ENCODE measurements at regions not wholly inside any gene's neighbourhood (a gene's known extent, or its start where the extent isn't known, plus 50 kb on each side); places are given as distances from the start of the nearest gene placed in this dataset.
"Not testable (repeated sequence)": the region's sequence is repeated elsewhere in the genome, so short reads cannot be mapped to it uniquely, and the experiment has no call there.

DNA sequence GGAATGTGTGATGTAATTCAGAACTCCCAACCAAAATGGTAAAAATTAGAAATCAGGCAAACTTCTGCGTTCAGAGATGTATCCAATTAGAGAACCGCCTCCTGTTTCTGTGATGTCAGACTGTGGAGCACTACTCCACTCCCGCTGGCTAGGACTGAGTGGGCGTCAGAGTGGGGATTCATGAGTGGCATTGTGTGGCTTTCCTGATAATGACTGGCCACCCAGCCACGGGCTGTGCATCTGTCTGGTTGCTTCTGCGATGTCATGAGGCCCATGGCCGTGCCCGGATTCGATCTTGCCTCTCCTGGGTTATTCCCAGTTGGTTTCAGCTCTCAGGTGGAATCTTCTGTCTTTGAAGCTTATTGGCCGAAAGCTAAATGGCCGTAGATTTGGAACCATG is 87.1 kb upstream of the KCNA1 start:
- no peak for DNase-seq (ENCODE audit: low spot score)

DNA sequence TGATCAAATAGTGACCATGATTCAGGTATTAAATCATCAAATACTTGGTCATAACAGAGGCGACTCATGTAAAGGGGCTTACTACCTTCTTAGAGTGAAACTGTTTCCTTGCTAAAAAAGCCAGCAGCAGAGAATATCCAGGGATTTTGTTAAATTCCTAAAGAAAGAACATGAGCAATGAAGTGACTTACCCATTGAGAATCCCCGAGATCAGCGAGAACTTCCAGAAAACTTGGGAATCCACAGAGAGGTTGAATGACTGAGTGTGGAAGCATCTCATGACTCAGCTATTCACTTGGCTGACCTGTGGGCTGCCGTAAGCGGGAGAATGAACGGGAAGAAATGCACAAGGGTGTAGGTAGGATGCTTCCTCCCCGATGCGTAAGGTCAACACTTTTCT is 85.3 kb upstream of the KCNA1 start:
- DNase-seq (ENCODE audit: low spot score) = no peak

GRCh38 chr12:4825011-4825858 is 84.5 kb upstream of the KCNA1 start:
- no peak for DNase-seq (ENCODE audit: low spot score)

DNA sequence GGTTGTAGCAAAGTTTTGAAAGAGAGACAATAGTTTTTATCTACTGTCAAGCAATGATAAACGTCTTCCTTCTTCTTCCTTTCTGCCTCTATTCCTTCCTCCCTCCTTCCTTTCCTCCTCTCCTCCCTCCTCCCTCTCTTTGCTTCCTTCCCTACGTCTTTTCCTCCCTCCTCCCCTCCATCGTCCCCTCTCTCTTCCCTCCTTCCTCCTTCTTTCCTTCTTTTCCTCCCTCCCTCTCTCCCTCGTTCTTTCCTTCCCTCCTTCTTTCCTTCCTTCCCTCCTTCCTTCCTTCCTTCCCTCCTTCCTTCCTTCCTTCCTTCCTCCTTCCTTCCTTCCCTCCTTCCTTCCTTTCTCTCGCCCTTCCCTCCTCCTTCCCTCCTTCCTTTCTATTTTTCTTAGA is 82.8 kb upstream of the KCNA1 start:
- no peak for DNase-seq (ENCODE audit: low spot score)

GRCh38 chr12:4828176-4828575 is 81.5 kb upstream of the KCNA1 start:
- no peak for DNase-seq (ENCODE audit: low spot score)

DNA sequence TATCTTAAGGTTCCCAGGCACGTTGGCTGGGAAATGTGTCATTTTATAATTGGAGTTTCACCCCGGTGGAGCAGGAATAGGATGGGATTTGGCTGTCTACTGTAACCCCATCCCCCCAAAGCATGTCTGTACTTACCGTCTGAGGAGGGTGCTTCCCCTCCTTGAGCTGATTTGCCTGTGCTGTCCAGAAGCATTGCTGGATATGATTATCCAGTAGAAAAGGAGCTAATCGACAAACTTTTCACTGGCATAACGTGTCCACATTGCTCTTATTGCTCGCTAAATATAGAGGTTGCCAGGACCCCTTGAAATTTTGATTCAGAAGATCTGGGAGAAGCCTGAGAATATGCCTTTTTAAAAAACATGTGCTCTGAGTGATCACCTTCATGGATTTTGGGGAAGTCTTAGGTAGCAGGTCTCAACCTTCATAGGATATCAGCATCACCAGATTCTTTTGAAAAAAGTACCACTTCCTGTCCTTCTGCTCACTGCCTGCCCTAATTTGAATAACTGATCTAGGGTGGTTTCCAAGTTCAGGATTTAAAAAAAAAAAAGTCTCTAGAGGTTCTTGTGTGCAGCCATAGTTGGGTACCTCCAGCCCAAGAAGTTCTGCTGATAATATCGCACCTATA is 80.4 kb upstream of the KCNA1 start:
- DNase-seq (ENCODE audit: low spot score) = no peak

GRCh38 chr12:4829793-4830162 is 79.9 kb upstream of the KCNA1 start:
- no peak for DNase-seq (ENCODE audit: low spot score)

- no peak for DNase-seq (ENCODE audit: low spot score)
Measured at GRCh38 chr12:4830556-4831210, 79.0 kb upstream of the KCNA1 start.

GRCh38 chr12:4833053-4833452 is 76.7 kb upstream of the KCNA1 start:
- DNase-seq (ENCODE audit: low spot score) = no peak

DNA sequence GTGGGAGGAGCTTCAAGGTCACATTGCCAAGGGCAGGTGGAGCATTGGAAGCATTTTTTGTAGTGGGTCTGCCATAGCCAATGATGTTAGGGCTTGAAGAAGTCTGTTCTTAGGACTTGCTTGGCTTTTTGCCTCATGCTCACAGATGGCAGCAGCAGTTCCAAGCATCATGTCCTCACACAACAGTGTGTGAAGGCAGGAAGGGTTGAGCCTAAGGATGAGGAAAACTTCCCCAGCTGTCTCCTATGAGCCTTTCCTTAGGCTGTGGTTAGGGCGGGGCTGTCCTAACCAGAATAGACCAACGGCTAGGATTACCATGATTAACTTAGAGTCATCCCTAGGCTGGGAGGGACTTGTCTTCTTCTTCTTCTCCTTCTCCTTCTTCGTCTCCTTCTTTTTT is 76.2 kb upstream of the KCNA1 start:
- no peak for DNase-seq (ENCODE audit: low spot score)

DNA sequence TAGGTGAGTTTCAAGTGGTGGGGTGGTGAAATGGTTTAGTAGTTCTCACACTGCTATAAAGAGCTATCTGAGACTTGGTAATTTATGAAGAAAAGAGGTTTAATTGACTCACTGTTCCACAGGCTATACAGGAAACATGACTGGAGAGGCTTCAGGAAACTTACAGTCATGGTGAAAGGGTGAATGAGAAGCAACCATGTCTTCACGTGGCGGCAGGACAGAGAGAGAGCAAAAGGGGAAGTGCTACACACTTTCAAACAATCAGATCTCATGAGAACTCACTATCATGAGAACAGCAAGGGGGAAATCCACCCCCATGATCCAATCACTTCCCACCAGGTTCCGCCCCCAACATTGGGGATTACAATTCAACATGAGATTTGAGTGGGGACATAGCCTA is 67.3 kb upstream of the KCNA1 start:
- DNase-seq (ENCODE audit: low spot score) = not testable (repeated sequence)

- no peak for DNase-seq (ENCODE audit: low spot score)
Measured at GRCh38 chr12:4843907-4844306, 65.8 kb upstream of the KCNA1 start.

DNA sequence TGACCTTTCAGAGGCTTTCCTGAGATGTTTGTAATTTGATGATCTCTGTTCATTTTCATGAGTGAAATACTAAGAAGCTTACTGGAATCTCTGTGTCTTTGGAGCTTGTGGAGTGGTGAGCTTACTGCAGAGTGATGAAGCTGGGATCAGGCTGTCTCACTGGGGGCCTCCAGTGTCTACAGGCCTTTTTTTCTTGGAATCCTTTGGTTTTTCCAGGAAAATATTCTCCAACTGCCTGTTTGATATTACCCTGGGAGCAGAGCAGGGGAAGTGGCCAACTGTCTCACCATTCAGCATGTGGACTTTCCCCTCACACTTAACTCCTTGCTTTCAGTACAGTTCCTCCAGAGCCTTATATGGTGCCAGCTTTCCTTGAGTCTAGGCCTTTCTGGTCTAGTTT is 62.0 kb upstream of the KCNA1 start:
- DNase-seq (ENCODE audit: low spot score) = no peak

DNA sequence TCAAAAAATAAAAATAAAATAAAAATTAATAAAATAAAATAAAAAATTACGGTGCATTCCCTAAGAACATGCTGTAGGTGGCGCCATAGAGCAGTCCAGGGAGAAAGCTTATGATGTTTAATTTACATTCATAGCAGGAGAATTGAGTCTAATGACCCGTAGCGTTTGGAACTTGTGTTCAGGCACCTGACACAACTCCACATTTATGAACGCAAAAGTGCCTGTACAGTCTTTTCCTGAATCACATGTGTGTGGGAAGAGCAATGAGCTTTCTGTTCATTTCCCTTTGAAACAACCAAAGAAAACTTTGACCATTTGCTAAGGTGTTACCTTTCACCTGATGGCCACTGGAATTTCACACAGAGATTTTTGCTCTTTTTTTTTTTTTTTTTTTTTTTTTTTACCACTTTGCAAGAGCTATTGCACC is 60.6 kb upstream of the KCNA1 start:
- DNase-seq (ENCODE audit: low spot score) = no peak

DNA sequence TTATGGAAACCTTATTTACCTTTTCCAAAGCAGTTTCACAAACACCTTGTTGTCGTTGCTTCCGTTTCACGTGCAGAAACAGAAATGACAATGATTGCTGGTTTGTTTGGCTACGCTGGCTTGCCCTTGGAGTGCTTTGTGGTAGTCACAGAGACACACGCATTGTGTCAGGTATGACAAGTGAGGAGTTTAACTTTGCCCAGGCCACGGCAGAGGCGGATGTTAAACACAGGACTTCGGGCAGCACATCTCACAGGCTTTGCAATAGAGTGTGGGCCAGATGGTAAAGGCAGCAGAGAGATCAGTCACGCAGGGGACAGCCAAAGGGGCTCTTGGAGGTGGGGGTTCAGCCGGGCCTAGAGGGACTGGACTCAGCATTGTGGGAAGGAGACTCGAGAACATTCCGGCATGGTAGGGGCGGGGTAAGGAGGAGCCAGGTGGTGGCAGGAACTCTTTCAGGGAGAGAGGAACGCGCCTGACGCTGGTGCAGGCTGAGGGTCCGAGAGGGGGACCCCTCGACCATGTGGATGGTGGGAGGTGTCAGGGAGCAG is 59.8 kb upstream of the KCNA1 start:
- DNase-seq (ENCODE audit: low spot score) = no peak

DNA sequence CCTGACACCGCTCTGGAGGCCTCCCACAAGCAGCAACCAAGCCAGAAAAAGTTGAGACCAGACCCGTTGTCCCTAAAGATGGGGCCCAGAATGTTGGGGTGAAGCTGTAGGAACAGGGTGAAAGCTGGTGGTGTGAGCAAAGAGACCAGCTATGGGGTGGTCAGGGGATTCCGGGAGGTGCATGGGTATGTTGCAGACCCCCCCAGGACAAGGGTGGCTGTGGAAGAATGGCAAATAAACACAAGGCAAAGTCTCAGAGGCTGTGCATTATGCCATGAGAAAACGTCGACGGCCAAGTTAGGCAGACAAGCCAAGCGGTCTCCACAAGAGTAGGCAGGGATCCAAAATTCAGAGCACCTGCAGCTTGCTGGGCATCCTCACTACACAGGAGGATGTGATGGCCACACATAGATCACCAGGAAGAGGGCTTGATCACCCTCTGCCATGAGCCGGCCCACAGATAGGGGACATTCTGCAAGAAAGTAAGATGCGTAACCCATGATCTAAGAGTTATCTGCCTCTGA is 58.8 kb upstream of the KCNA1 start:
- no peak for DNase-seq (ENCODE audit: low spot score)

GRCh38 chr12:4852308-4852707 is 57.4 kb upstream of the KCNA1 start:
- DNase-seq (ENCODE audit: low spot score) = no peak

GRCh38 chr12:4852911-4853310 is 56.8 kb upstream of the KCNA1 start:
- no peak for DNase-seq (ENCODE audit: low spot score)

- peak; percentile 80 for DNase-seq (ENCODE audit: low spot score)
Measured at GRCh38 chr12:4855121-4855924, 54.4 kb upstream of the KCNA1 start.

- no peak for DNase-seq (ENCODE audit: low spot score)
Measured at GRCh38 chr12:4856596-4856995, 53.1 kb upstream of the KCNA1 start.

DNA sequence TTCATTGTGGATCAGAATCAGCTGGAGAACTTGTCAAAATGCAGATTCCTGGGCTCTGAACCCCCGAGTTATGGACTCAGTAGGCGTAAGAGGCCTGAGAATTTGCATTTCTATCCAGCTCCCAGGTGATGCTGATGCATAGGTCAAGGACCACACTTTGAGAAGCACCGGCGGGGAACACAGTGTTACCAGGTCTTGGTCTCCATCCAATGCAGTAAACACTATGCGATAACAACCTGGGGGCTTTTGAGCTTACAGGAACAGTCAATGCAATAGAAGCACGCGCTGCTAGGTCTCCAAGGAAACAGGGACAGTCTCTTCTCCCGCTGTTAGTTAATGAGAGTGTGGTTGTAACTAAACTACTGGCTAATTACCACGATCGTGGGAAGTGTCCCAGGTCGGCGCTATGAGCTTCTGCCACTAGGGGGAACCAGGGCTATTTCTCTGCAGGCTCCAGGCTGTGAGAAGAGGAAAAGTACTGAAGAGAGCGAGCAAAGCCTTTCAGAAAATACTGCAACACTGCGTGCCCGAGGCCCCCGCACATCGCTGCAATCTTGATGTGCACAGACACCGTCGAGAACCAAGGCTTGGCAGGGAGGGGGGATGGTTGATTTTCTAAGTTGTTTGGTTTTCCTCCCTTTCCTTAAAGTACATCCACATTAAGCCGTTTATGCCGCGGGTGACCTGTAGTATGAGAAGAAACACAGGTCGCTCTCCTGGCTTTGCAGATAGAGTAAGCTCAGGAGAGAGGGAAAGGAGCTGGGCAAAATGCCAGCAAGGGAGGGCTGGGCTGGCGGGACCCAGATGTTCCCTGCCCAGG is 52.0 kb upstream of the KCNA1 start:
- peak; percentile 75 for DNase-seq (ENCODE audit: low spot score)
